Amniotic epithelial cell (primary cell): ENCODE measurements at regions not wholly inside any gene's neighbourhood (a gene's known extent, or its start where the extent isn't known, plus 50 kb on each side); places are given as distances from the start of the nearest gene placed in this dataset.
"Not testable (repeated sequence)": the region's sequence is repeated elsewhere in the genome, so short reads cannot be mapped to it uniquely, and the experiment has no call there.

Experiments
- DNase-seq: peaks from one replicate; pipeline ENCODE4 v3.0.0-alpha.2; 2010; ENCODE audit warnings: low read depth

DNA sequence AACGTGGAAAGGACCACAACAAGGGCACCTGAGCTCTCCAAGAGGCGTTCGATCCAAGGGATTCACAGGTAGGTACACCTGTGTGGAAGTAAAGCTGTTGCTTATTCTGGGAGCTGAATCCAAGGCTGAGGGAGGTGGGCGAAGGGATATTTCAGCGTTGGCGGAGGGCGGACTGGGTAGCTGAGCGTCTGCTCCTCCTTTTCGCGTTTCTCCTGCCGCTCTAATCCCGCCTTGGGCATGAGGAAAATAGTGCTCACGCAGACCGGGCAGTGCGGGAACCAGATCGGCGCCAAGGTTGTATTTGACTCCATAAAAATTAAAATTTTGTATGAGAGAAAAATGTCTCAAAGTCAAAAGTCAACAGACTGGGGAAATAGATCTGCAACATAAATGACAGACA, 3966.2 kb upstream of the OR11H1 start:
- not testable (repeated sequence) for DNase-seq

- DNase-seq = not testable (repeated sequence)
These were observed 3959.0 kb upstream of the OR11H1 start for GRCh38 chr22:11568837-11569563.

- DNase-seq = not testable (repeated sequence)
These were observed 3958.4 kb upstream of the OR11H1 start for GRCh38 chr22:11569564-11569940.

DNA sequence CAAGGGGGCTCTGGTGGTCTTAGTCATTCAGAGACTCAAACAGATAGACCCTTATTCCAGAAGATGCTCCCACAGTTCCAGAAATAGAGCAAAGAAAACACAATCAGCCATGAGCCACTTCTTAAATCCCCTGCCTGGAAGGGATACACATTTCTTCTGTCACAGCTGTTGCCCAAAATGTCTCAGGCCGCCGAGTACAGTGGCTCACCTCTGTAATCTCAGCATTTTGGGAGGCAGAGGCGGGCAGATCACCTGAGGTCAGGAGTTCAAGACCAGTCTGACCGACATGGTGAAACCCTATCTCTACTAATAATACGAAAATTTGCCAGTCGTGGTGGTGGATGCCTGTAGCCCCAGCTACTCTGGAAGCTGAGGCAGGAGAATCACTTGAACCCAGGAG, 3954.8 kb upstream of the OR11H1 start:
- DNase-seq = not testable (repeated sequence)

GRCh38 chr22:11574231-11574630, 3953.8 kb upstream of the OR11H1 start:
- not testable (repeated sequence) for DNase-seq

DNA sequence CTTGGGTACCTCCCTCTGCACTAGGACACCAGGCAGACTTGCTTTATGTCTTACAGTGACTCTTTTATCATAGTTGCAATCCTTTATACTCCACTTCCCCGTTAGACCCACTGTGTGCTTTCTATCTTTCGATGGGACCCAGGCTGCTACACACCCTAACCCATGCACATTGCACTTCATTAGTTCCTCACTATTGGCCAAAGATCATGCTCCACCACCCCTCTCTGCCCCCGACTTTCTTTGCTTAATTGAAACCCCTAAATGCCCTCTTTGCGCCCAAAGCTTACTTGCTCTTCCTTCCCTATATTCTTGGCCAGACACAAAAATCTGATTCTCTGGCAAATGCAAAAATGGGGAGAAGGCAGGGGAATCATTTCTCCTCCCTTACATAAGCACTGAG, 3953.3 kb upstream of the OR11H1 start:
- not testable (repeated sequence) for DNase-seq

DNA sequence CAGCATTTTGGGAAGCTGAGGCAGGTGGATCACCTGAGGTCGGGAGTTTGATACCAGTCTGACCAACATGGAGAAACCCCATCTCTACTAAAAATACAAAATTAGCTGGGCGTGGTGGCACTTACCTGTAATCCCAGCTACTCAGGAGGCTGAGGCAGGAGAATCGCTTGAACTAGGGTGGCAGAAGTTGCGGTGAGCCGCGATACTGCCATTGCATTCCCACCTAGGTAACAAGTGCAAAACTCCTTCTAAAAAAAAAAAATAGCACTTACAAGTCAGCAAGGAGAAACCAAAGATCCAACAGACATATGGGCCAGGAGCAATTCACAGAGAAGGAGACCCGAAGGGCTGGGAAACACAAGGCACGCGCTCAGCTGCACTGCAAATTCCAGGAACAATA, 3951.3 kb upstream of the OR11H1 start:
- DNase-seq = not testable (repeated sequence)

DNA sequence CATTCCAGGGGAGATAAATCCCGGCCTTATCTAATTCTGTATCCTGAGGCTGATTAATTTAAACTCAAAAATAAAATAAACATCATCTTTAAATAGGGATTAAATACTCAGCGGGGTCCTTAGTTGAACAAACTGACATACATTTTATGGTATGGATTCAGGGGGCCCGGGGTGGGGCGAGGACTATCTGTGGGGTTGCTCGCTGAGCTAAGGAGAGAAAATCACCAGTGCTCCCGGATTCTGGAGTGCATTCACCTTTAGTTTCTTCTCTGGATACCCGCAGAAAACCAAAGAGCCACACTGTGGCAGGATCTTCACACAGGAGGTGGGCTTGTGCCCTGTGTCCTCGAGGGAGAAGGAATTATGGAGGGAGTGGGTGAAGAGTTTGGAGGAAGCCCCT, 3949.9 kb upstream of the OR11H1 start:
- DNase-seq = not testable (repeated sequence)

DNA sequence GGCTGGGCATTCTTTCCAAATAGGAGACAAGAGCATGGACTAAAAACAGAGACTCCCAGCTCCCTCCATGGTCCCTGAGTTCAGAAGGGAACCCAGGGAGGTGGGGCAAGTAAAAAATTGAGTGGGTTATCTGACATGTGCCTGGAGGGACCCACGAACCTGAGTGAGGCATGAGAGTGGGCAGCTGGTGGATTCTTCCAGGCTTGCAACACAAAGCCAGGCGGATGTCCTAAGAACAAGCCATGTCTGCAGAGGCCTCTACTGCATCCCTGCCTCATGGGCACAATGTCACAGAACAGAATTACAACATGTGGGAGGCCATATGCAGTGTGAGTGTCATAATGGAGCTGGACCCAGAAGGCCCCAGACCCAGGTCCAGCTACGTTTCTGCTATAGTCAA, 3949.4 kb upstream of the OR11H1 start:
- not testable (repeated sequence) for DNase-seq

DNA sequence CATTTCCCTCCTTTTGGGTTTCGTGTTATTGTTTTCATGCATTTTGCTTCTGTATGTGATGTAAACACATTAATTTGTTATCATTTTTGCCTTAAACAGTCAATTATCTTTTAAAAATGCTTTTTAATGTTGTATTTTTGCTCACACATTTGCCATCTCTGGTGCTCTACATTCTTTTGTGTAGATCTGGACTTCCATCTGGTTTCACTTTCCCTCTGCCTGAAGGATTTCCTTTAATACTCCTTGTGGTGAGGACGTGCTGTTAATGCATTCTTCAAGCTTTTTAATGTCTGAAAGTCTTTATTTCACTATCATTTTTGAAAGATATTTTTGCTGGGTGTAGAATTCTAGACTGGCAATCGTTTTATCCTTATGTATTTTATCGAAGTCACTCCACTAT, 3945.9 kb upstream of the OR11H1 start:
- DNase-seq = not testable (repeated sequence)

GRCh38 chr22:11584231-11584630, 3943.8 kb upstream of the OR11H1 start:
- DNase-seq = not testable (repeated sequence)

- not testable (repeated sequence) for DNase-seq
These were observed 3933.4 kb upstream of the OR11H1 start for GRCh38 chr22:11594552-11594951.

- not testable (repeated sequence) for DNase-seq
These were observed 3930.2 kb upstream of the OR11H1 start for GRCh38 chr22:11597666-11598358.

- no peak for DNase-seq
These were observed 3929.2 kb upstream of the OR11H1 start for GRCh38 chr22:11598492-11599440.

GRCh38 chr22:11599456-11599855, 3928.5 kb upstream of the OR11H1 start:
- not testable (repeated sequence) for DNase-seq

DNA sequence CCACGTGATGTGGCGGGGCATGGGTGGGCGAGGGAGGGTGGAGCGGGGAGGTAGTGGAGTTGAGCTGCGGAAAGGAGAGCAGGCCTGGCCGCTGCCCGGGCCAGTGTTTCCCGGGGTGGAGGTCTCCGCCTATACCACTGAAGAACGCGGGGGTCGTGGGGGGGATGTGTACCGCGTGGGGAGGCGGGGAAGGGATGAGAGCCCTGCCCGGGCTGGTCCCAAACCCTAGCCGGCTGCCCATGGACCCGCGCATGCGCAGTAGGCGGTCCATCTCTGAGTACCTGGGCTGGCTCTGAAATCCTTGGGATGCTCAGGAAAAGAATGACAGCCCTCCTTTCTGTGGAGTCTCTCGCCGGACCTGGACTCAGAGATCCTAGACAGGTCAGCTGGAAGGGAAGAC, 3927.8 kb upstream of the OR11H1 start:
- not testable (repeated sequence) for DNase-seq

DNA sequence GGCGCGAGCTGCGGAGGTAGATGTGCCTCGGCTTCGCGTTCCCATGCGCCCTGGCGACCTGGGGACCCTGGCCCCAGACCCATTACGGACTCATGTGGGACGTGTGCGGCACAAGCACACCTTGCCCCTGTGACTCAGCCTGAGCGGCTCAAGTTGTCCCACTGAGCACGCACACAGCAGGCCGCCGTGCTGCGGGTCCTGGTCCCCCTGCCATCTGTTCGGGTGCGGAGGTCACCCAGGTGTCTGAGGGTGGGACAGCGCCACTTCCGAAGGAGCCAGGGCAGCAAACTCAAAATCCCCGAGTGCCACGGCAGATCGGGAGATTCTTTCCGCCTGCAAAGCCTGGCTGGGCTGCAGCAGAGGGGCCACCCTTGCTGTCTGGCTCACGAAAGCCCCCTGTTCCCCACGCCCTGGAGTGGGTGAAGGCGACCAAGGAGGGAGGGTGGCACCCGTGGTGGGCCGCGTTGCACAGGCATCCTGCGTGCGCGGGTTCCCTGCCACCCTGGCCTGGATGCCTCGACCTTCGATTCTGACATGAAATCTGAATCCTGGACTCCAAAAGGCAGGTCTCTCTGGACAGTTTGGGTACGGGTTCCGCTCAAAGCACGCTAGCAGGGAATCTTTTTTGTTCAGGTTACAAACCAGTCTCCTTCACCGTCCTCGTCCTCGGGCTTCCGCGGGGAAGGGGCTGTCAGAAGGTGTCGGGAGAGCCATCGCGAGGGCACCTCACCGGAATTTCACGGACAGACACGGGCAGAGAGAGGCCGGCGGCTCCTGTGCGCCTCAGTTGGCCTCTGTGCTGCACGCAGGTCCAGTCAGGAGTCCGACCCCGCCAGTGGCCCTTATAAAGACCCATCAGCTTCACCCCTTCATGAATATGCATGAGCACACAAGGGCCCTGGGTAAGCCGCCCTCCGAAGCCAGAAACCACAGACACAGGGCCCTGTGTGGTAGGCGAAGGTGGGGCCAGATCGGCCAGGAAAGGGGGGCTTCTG, 3926.8 kb upstream of the OR11H1 start:
- not testable (repeated sequence) for DNase-seq

DNA sequence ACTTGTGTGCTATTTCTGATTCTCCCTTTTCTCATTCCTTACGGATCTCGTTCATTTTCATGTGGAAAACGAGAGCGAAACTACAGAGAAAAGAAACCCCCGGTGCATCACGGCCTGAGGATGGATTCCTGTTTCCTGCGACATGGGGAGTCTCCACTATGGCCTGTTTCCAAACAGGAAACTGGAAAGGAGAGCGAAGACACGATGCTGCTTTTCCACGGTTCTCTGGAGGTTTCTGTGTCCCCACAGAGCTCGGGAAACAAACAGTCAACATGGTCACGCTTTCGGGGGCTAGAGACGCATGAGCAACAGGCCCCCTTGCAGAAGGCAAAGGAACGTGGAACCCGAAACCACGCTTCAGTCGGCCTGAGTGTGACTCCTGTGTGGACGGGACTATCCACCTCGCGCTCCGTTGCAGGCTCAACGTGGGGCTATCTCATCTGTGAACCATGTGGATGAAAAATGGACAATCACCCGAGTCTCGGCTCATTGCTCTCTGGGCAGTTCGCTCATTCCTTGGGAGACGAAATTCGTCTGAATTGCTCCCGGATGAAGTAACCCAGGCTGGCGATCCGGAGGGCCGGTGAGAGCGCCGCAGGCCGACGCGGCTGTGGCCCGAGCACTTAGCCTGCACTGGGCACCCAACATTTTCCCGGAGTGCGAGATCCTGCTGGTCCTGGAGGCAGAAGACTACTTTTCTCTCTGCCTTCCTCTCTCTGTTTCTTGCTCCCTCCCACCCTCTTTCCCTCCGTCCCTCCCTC, 3923.2 kb upstream of the OR11H1 start:
- not testable (repeated sequence) for DNase-seq

GRCh38 chr22:11605468-11605981, 3922.5 kb upstream of the OR11H1 start:
- DNase-seq = no peak
